Bronchial epithelial cell (primary cell): ENCODE measurements at regions not wholly inside any gene's neighbourhood (a gene's known extent, or its start where the extent isn't known, plus 50 kb on each side); places are given as distances from the start of the nearest gene placed in this dataset.

Experiments
- DNase-seq: peaks from one replicate; pipeline ENCODE4 v3.0.0-alpha.2; 2010; ENCODE audit warnings: low read depth
- FAIRE-seq: peaks from 2 replicates; lab custom pipeline; 2011; peaks lifted over from hg19 to GRCh38; lab: Jason Lieb, UNC
- H3K27me3 ChIP-seq: 2 replicates; pipeline ENCODE4 v1.5.1; 2011; ENCODE audit warnings: low read length; ENCODE audit not compliant: control insufficient read depth, insufficient read depth
- H3K36me3 ChIP-seq: 2 replicates; pipeline ENCODE4 v1.5.1; 2011; ENCODE audit warnings: low read length; ENCODE audit not compliant: control insufficient read depth, insufficient read depth
- H3K4me3 ChIP-seq: 2 replicates; pipeline ENCODE4 v1.5.1; 2011; ENCODE audit warnings: mild to moderate bottlenecking, low read depth, low read length, control low read depth
- CTCF ChIP-seq: IDR thresholded peaks from 2 replicates; pipeline ENCODE4 v1.5.1; 2011; ENCODE audit warnings: mild to moderate bottlenecking, moderate library complexity, low read length, control low read depth, inconsistent platforms; ENCODE audit not compliant: insufficient read depth, severe bottlenecking

GRCh38 chrX:110852180-110852579 lies 56.6 kb upstream of the CHRDL1 start:
- Histone ChIP-seq H3K4me3 (no peak overlapping the region), H3K36me3 (no peaks in the 10 kb centered on the region), H3K27me3 (no peaks in the 10 kb centered on the region)
- FAIRE-seq (no peak), DNase-seq (peak; percentile 6)
- peak; percentile 43 for TF ChIP-seq CTCF

GRCh38 chrX:110851780-110852179 lies 56.2 kb upstream of the CHRDL1 start:
- peak; percentile 46 for DNase-seq
- TF ChIP-seq CTCF: no peak
- no peak for FAIRE-seq
- Histone ChIP-seq H3K27me3 (no peaks in the 10 kb centered on the region), H3K4me3 (no peak overlapping the region), H3K36me3 (no peaks in the 10 kb centered on the region)

GRCh38 chrX:110847334-110847733 lies 51.7 kb upstream of the CHRDL1 start:
- Histone ChIP-seq H3K27me3 (no peaks in the 10 kb centered on the region), H3K36me3 (no peaks in the 10 kb centered on the region), H3K4me3 (no peak overlapping the region)
- FAIRE-seq (peak; percentile 75), DNase-seq (peak; percentile 54)
- TF ChIP-seq CTCF: peak; percentile 42

- H3K36me3 ChIP-seq: no peaks in the 10 kb centered on the region
- no peak for TF ChIP-seq CTCF
- H3K4me3 ChIP-seq: no peak overlapping the region
- FAIRE-seq: no peak
- no peaks in the 10 kb centered on the region for H3K27me3 ChIP-seq
- DNase-seq: no peak
Measured at GRCh38 chrX:110846071-110846470, 50.5 kb upstream of the CHRDL1 start.
